Colonic mucosa (tissue), 4 donors: ENCODE measurements at regions not wholly inside any gene's neighbourhood (a gene's known extent, or its start where the extent isn't known, plus 50 kb on each side); places are given as distances from the start of the nearest gene placed in this dataset.

Experiments
- DNase-seq: peaks from one replicate; pipeline ENCODE4 v3.0.0-alpha.2; 2020
- H3K27ac ChIP-seq: fragments of 200-600 bp; one replicate; pipeline ENCODE4 v1.8.0; 2021
- H3K27me3 ChIP-seq: fragments of 200-600 bp; one replicate; pipeline ENCODE4 v1.8.0; 2021
- H3K36me3 ChIP-seq: fragments of 200-600 bp; one replicate; pipeline ENCODE4 v1.8.0; 2021
- H3K4me1 ChIP-seq: fragments of 200-600 bp; one replicate; pipeline ENCODE4 v1.8.0; 2021; ENCODE audit warnings: mild to moderate bottlenecking
- H3K4me3 ChIP-seq: fragments of 200-600 bp; one replicate; pipeline ENCODE4 v1.8.0; 2021
- H3K9ac ChIP-seq, 2 donors: one replicate each; pipeline ENCODE4 v1.7.0; 2013; ENCODE audit warnings: control low read depth in 2 of 2, low read depth in 2 of 2, low read length in 2 of 2
- H3K9me3 ChIP-seq: fragments of 200-600 bp; one replicate; pipeline ENCODE4 v1.8.0; 2021
- CTCF ChIP-seq: fragments of 200-600 bp; IDR thresholded peaks from one replicate; pipeline ENCODE4 v1.8.0; 2022; ENCODE audit warnings: antibody characterized with exemption, mild to moderate bottlenecking
- intact Hi-C: fragments of 100-400 bp; cut with DNase I; formaldehyde crosslinking; loops from one replicate; pipeline ENCODE4 v1.14.1; 2022
- donor health status: healthy.
- donor health status: DM: no; HTN: no; CAD: no.
- donor health status: DM: no; HTN: no; CAD: no.

- H3K27ac ChIP-seq: no peak overlapping the region
- DNase-seq: no peak
- H3K27me3 ChIP-seq: no peaks in the 10 kb centered on the region
- intact Hi-C loops: no loop called here
- no peak for TF ChIP-seq CTCF
- no peaks in the 10 kb centered on the region for H3K9me3 ChIP-seq
- H3K9ac ChIP-seq: no peak overlapping the region
- H3K4me3 ChIP-seq: no peak overlapping the region
- no peaks in the 10 kb centered on the region for H3K36me3 ChIP-seq
- H3K4me1 ChIP-seq: no peaks in the 10 kb centered on the region
Measured at GRCh38 chr12:108000111-108000510, 129.0 kb upstream of the WSCD2 start.

- Histone ChIP-seq H3K4me3 (no peak overlapping the region), H3K27ac (no peak overlapping the region), H3K9me3 (no peaks in the 10 kb centered on the region), H3K27me3 (no peaks in the 10 kb centered on the region), H3K36me3 (no peaks in the 10 kb centered on the region), H3K9ac (no peak overlapping the region), H3K4me1 (no peaks in the 10 kb centered on the region)
- no peak for TF ChIP-seq CTCF
- no peak for DNase-seq
- intact Hi-C loops: no loop called here
Measured at GRCh38 chr12:108004319-108004718, 124.8 kb upstream of the WSCD2 start.

GRCh38 chr12:108008163-108008905, 120.8 kb upstream of the WSCD2 start:
- Histone ChIP-seq H3K9me3 (no peaks in the 10 kb centered on the region), H3K36me3 (no peaks in the 10 kb centered on the region), H3K4me1 (no peaks in the 10 kb centered on the region), H3K4me3 (no peak overlapping the region), H3K27me3 (no peaks in the 10 kb centered on the region), H3K9ac (no peak overlapping the region), H3K27ac (no peak overlapping the region)
- DNase-seq: no peak
- no peak for TF ChIP-seq CTCF
- intact Hi-C loops: no loop called here

- Histone ChIP-seq H3K4me1 (no peaks in the 10 kb centered on the region), H3K27me3 (no peaks in the 10 kb centered on the region), H3K27ac (no peak overlapping the region), H3K9me3 (no peaks in the 10 kb centered on the region), H3K9ac (no peak overlapping the region), H3K36me3 (no peaks in the 10 kb centered on the region), H3K4me3 (no peak overlapping the region)
- DNase-seq: no peak
- intact Hi-C loops: no loop called here
- no peak for TF ChIP-seq CTCF
Measured at GRCh38 chr12:108009442-108010070, 119.5 kb upstream of the WSCD2 start.

GRCh38 chr12:108016022-108016564, 113.0 kb upstream of the WSCD2 start:
- Histone ChIP-seq H3K27me3 (no peaks in the 10 kb centered on the region), H3K4me3 (no peak overlapping the region)

More at GRCh38 chr12:108016022-108016564, 113.0 kb upstream of the WSCD2 start:
- DNase-seq: no peak
- no peak for TF ChIP-seq CTCF
- Histone ChIP-seq H3K9me3 (no peaks in the 10 kb centered on the region), H3K27ac (no peak overlapping the region), H3K36me3 (no peaks in the 10 kb centered on the region), H3K4me1 (no peaks in the 10 kb centered on the region), H3K9ac (no peak overlapping the region)
- intact Hi-C loops: no loop called here
